Fibroblast of skin of abdomen (primary cell): ENCODE measurements at regions not wholly inside any gene's neighbourhood (a gene's known extent, or its start where the extent isn't known, plus 50 kb on each side); places are given as distances from the start of the nearest gene placed in this dataset.
A peak's percentile ranks its signal among the peaks of the same experiment; 100 is the strongest.

Source experiments
- DNase-seq: peaks from one replicate; pipeline ENCODE4 v3.0.0-alpha.2; 2013

DNA sequence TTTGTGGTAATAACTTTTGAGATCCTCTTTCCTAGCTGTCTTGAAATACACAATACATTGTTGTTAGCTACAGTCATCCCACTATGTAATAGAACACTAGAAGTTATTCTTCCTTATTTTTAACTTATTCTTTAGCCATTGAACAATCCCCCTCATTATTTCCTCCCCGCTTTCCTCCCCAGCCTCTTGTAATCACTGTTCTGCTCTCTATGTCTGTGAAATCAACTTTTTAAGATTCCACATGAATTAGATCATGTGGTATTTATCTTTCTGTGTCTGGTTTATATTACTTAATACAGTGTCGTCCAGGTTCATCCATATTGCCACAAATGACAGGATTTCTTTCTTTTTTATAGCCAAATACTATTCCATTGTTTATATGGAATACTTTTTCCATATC, 72.9 kb downstream of the SLC10A2 start:
- peak; percentile 26 for DNase-seq

DNA sequence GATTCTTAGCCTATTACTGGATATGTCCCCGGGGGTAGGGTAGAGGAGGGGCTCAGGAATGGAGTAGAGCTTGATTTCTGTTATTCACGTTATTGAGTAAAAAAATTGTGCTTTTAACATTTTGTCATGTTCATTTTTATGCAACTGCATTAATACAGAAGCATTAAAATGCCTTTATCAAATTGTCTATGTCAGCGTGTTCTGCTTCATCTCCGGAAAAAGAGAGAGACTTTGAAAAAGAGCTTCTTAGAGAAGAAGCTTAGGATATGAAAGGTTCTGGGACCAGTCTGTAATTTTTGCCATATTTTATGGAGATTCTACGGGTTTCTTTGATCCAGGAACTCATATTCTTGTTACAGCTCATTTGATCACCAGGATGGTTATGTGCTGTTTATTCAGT, 82.0 kb downstream of the SLC10A2 start:
- no peak for DNase-seq

DNA sequence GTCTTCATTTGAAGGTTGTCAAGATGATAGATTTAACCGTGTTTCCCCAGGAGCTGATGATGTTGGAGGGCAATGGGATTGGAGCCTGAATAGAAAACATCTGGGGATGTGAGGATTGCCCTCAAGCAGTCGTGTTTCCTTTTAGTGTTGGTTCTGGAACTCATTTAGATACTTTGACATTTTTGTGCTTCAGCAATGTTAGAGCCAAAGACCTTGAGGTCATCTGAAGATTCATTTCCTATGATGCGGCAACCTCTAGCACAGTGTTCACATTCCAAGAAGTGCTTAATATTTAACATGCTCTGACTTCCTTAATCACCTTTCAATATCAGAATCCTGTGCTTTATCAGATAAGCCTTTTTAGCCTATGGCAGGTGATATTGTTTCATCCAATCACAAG, 82.7 kb downstream of the SLC10A2 start:
- peak; percentile 81 for DNase-seq

DNA sequence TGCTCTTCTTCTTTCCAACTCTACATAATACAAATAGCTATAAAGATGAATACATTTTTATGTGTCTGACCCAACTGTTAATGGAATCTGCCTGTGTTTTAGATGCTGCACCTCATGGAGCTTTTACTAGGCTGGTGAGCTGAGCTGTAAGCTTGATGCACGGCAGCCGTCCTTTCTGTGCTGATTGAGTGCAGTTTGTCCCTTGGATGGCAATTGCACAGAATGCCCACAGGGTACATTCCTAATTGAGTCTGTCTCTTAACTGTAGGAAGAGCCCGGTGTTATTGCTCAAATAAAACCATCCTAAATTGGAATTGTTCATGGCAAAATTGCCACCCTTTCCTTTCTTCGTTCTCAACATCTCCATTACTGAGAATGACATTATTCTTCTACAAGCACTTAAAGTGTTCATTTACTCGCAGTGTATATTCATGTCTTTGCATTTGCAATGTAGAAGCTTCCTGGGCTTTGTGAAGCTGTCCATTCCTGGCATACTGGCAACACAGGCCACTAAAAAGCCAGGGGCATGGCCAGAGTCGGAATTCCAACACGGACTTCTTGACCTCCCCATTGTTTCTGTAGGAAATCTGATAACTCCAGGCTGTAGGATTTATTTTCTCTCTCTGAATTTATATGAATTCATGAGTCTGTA, 85.8 kb downstream of the SLC10A2 start:
- DNase-seq = no peak

DNA sequence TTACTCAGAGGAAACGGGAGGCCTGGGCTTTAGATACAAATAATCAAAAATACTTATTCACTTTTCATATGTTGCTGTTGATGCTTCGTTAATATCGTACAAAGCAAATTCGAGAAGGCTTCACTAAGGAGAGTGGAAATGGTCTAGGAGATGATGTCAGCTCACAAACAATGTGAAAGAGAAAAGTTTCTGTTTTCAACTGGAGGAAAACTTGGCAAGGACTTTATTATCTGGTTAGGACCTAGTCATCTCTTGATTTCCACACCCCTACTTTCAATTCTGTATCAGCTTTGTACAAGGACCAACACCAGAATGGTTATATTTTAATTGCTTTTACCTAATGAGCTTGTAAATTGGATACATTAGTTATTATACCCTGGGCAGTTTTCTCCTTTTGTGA, 88.0 kb downstream of the SLC10A2 start:
- DNase-seq = peak; percentile 35

DNA sequence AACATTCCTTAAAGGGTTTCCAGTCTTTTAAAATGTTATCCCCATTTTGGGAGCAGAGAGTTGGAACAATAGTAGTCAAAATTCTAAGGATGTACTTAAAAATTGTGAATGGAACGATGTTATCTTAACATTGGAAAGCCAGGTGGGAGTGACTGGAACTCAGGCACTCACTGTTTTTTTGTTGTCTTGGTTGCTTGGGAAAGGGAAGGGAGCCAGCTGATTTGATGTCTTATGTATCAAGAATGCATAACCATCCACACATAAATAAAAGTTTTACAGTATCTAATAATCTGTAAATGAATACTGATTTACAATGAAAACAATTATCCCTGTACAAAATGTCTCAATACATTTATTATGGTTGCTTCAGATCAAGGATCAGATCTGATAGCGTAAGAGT, 88.7 kb downstream of the SLC10A2 start:
- peak; percentile 5 for DNase-seq

DNA sequence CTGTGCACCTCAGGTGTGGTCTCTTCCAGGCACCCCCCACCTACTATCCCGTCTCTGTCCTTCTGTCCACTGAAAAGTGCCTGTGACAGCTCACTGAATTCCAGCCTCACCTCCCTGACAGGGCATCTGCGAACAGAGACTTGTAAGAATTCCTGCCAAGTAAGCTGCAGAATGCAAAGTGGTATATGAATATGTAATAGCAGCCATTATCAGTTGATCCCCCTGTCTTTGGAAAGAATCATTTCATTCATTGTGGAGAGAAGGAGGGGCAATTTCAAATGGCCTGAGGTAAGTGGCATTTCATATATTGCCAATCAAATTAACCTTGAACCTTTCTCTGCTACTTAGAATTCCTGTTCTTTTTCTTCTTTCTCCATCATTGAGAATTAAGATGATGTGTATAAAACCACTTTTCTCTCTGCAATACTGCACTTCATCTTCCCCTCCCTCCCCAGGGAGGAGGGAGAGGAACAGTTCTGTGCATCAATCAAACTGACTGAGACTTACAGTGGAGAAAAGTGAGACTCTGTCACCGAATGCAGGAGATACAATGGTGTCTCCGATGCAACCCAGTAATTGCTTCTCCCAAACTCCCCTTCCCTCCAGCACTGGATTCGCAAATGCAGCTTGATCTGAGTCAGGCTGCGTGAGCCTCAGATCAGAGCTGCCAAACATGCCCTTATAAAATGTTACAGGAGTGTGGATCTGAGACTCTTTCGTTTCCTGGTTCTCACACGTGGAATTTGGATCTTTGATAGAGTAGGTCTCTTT, 91.7 kb downstream of the SLC10A2 start:
- DNase-seq = no peak

DNA sequence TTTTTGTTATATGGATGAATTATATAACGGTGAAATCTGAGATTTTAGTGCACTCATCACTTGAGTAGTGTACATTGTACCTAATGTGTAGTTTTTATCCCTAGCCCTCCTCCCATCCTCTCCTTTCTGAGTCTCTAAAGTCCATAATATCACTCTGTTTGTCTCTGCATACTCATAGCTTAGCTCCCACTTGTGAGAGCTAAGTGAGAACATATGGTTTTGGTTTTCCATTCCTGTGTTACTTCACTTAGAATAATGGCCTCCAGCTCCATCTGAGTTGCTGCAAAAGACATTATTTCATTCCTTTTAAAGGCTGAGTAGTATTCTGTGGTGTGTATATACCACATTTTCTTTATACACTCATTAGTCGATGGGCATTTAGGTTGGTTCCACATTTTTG, 94.0 kb downstream of the SLC10A2 start:
- DNase-seq = peak; percentile 8

DNA sequence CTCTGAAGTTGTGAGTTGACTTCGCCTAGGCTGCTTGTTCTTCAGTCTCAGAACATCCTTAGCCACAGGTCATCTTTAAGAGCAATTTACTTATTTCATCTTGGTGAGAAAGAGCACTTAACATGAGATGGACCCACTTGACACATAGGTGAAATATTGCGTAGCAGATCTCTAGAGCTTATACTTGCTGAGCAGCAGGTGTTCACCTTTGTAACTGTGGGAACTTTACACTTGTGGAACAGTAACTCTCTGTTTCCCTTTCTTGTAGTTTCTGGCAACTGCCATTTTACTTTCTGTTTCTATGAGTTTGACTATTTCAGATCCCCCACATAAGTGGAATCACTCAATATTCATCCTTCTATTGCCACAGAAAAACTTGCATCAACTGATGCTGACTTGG, 95.7 kb downstream of the SLC10A2 start:
- no peak for DNase-seq

DNA sequence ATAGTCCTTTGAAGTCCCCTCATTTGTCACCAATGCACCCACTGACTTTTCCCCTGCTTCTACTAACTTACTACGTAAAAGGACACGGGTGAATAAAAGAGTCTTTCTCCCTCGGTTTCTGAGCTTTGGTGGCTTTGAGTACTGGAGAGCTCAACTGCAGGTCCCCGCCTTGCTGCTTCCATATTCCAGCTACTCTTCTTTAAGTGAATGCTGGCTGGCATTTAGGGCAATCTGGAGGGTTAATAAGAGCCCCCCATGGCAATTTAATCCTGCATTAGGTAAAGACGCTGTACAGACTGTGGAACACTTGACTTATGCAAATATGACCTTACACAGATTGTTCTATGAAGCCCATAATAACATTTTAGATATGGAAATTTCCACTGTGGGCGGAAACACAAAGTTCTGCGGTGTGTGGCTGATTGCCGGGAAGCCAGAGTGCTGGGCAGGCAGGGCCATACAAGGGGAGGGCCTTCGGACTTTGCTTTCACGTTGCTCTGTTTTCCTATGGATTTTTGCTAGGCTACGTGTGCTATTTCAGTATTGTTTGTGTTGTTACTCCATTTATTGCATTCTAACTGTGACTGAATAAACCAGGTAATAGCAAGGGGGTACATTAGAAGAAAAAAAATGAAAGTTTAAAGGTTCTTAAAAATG, 97.5 kb downstream of the SLC10A2 start:
- no peak for DNase-seq

DNA sequence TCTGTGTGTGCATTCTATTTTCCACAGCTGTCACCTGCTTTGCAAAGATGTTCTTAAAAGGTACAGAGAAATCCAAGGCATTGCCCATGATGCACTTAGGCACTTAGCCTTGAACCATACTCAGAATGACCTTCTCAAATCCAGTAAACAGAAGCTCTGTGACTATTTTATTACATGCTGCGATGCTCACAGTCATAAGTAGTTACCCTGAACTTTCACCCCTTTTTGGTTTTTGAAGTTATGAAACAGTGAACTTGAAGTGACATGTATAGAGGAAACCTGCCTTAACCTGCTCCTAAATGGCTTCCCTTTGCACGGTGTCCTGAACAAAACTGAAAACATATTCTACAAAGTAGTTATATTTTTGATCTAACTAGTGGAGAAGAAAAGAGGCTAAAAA, 100.4 kb downstream of the SLC10A2 start:
- no peak for DNase-seq

DNA sequence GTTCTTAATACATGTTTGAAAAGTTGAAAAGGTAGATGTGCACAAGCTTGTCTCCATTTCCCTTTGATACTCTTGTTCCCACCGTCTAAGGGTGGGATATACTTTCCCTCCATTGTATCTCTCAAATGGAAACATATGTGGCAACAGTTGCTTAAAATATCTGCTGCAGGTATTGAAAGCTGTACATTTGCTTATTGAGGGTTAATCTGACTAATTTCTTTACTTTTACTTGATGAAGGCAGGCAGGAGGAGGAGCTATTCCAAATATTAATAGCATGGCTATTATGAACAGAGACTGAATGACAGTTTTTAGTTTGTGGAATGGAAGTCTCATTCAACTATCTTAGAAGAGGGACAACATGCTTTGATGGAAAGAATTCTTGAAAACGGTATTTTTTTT, 103.8 kb downstream of the SLC10A2 start:
- no peak for DNase-seq

DNA sequence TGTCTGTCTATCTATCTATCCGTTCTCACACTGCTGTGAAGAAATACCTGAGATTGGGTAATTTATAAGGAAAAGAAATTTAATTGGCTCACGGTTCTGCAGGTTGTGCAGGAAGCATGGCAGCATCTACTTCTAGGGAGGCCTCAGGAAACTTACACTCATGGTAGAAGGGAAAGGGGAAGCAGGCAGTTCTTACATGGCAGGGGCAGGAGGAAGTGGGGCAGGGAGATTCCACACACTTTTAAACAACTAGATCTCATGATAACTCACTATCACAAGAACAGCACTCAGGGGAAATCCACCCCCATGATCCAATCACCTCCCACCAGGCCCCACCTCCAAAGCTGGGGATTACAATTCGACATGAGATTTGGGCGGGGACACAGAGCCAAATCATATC, 105.3 kb downstream of the SLC10A2 start:
- DNase-seq = no peak

DNA sequence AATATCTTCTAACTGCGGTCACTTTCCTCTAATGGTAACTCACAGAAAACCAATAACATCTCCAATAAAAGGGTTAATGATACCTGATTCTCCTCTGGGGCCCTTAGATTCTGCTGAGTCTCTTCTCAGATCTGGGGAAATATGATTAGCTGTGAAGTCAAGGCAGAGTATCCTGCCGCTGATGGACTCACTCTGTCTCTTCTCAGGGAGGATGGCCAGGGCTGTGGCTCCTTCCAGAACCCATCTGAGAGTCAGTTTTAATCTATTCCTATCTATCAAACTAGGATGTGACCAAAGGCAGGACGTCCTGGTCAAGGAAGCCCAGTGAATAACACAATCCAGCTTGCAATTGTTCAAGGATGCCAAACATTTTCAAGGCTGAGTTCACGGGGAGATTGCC, 109.8 kb downstream of the SLC10A2 start:
- no peak for DNase-seq

DNA sequence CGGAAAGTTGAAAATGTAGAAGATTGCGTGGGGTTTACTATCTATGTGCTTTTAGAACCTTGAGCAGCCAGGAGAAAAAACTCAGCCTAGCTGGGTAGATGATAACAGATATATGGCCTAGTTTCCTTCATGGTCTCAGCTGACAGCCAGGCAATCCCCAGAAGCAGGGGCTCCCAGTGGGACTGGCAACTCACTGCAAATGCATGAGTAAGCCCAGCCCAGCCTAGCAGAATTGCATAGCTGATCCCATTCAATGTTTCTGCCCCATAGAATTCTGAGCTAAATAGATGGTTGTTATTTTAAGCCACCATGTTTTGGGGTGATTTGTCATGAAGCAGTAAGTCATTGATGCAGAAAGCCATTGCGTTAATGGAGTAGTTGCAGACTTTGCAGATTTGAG, 108.5 kb downstream of the ERCC5 start:
- DNase-seq = no peak

DNA sequence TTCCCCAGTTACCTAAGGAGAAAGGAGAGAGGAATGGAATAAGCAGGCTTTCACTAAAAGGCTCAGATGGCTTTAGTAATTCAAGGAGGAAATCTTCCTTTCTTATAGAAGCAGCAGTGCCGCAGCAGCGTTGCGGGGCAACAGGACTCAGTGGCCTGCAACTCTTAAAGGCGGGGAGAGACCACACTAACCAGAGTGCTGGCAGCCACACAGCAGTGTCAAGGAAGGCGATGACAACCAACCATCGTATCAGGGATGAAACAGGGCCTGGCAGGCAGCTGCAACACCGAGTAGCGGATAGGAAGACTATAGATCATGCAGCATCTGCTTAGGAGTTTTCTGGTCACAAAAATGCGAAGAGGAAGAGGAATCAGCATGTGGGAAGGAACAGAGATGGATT, 106.0 kb downstream of the ERCC5 start:
- DNase-seq = no peak

DNA sequence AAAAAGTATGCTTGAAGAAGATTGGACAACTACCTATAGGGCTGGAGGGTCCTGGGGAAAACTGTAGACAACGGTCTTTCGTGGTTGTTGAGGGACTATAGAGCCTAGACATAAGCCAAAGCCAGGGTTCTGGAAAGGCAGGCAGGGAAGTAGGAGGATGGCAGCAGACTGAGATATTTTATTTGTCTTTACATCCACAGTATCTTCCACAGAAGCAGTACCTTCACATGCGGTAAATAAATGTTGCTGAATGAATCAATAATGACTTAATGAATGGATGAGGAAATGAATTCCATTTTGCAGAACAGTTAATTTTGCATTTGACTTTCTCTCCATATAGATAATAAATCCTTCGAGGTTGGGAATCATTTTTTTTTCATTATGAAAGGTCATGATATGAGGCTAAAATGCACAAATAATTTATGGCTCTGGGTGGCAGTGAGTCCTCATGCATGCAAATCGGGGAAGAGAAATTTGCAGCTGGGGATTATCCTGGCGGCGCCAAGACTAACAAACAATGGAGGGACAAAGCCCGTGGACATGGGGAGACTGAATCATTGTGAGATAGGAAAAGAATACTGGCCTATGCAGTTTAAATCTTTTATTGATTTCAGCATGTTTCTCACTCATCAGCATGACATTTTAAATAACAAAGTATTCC, 102.0 kb downstream of the ERCC5 start:
- no peak for DNase-seq

DNA sequence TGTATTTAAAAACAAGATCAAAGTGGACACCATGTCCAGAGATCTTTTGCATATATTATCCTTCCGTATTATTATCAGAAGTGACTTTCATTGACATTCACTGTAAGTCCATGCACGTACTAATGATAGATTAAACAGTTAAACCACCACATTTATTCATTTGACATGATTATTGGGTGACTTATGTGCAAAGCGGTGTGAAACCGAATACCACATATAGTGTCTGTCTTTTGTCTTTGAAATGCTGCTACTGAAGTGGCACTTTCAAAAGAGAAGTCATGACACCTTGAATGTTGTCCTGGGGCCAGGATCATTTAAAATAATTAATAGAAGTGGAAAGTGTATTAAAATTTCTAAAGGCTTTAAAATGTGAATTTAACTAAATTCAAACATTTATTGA, 100.1 kb downstream of the ERCC5 start:
- no peak for DNase-seq

DNA sequence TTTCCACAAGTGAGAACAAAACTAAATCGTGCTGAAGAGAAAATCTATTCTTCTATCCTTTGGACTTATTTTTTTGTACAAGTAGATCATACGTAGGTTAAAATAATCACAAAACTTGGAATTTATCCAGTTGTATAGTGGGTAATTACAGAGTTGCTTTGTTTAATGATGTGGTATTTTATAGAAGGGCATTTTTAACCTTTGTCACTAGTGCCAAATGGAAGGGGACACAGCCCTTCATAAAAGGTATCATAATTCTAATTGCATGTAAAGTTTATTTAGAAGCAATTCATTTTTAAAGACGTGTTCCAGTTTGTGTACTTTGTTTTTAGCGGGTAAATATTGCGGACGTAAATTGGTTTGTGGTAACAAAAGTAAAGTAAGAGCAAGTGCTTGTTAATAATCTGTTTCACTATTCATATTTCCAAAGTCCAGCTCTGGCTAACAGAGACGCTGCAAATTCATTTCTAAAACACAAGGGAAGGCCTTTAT, 99.5 kb downstream of the ERCC5 start:
- DNase-seq = no peak

DNA sequence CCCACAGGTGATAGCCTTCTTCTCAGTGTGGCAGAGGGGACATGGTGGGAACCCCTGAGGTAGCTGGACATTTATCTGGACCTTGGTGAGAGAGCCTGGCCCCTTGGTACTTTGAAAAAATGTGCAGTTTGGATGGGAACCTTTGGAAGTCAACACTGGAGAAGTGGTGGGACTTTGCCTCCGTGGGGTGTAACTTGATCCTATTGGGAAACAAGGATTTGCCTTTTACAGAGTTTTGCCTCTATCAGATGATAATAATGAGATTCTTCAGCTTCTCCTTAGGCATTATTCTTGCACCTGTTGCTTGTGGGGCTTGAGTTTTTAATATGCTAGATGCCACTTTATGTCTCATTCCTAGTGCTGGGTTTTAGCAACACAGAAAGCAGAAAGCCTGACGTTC, 99.0 kb downstream of the ERCC5 start:
- DNase-seq = no peak

DNA sequence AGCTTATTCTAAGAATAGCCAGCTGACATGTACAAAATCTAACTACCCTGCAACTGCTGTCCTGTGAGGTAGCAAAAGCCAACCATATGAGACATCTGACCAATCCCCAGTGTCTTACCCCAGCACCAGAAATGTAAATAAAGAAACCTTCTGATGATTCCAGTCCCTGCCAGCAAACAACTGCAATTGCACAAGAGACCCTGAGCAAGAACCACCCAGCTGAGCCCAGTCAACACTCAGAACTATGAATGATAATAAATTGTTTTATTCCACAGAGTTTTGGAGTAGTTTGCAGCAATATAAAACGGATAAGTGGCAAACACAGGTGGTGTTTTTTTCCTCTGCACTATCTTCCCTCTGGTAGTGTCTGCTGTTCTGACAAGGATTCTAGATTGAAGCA, 94.9 kb downstream of the ERCC5 start:
- DNase-seq = no peak

DNA sequence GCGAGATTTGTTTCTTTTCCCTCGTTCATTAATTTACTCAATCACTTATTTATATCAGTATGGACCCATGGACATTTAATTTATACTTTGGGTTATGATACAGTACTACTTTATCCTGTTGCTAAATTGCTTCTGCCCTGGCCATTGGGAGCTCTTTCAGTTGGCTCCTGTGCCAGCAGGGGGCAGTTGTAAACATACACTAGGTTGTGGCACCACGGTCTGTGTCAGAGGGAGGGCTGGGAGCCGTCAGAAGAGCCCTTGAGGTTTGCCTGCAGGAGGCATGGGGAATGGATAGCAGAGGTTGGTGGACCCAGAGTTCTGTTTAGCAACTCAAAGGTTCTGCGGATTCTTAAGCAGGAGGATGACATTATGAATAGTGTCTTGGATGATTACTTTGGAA, 94.3 kb downstream of the ERCC5 start:
- no peak for DNase-seq

DNA sequence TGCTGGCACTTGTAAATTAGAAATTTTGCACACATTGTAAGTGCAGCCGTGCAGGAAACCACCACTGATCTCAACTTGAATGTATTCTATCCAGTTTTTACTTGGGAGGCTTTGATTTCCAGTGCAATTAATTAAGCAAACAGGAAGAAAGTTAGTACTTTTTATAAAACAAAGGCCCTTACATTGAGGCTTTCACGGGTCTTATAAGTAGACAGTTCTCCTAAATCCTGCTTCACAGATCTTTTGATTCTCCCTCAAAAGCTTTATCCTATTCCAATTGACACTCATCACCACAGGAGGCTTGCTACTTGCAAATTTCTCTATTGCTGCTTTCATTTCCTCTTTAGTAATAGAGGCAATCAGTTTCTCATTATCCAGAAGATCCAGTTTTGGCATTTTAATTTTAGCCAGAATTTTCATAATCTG, 90.1 kb downstream of the ERCC5 start:
- no peak for DNase-seq
